ENCODE measurements at regions not wholly inside any gene's neighbourhood (a gene's known extent, or its start where the extent isn't known, plus 50 kb on each side); places are given as distances from the start of the nearest gene placed in this dataset.

DNA sequence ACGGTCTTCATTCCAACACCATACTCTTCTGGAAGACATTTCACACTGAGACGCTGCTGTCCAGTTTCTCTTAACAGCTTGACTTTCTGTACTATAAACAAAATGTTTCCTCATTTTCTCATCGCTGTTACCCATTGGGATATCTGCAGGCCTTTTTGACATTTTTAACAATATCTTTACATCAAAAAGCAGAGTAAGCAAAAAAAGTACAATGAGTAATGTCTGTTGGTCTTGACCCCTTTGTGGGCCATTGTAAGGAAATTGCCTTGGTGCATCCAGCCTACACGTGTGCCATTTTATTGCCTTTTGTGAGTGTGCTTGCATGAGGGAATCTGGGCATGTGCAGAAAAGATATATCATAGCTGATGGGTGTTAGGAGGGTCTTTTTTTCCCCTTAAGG is 129.1 kb upstream of the MANEA start:
- TF ChIP-seq GATA3 (IDR thresholded peaks at IDR 0.05; ENCODE audit: low read depth, low read length) (no peak), GATA2 (IDR thresholded peaks at IDR 0.05; ENCODE audit: low read depth, low read length) (no peak)

All from SH-SY5Y (cell line).